Body of pancreas (tissue), 4 donors: ENCODE measurements at regions not wholly inside any gene's neighbourhood (a gene's known extent, or its start where the extent isn't known, plus 50 kb on each side); places are given as distances from the start of the nearest gene placed in this dataset.

Experiments
- ATAC-seq: fragments of 150-250 bp; one replicate; pipeline ENCODE4 v1.9.1; 2016
- DNase-seq, 4 donors: peaks; one replicate each; pipeline ENCODE4 v3.0.0-alpha.2; 2019
- H3K27ac ChIP-seq, 4 donors: fragments of 200-600 bp; sonication (generic); 1 replicate in 3 of 4; 2 replicates in 1 of 4; pipeline versions ENCODE4 v1.5.1 to v1.6.1; 2016 to 2019; ENCODE audit warnings: mild to moderate bottlenecking in 1 of 4, mixed read lengths in 1 of 4, moderate library complexity in 1 of 4
- H3K27me3 ChIP-seq, 2 donors: fragments of 200-600 bp; sonication (generic); one replicate each; pipeline ENCODE4 v1.6.0; 2016; ENCODE audit warnings: mild to moderate bottlenecking in 1 of 2
- H3K36me3 ChIP-seq, 2 donors: fragments of 200-600 bp; sonication (generic); replicated peaks in 1 of 2; 2 replicates each; pipeline ENCODE4 v1.5.1; 2016; ENCODE audit warnings: low read depth in 2 of 2; ENCODE audit not compliant: insufficient read depth in 1 of 2
- H3K4me1 ChIP-seq: fragments of 200-600 bp; sonication (generic); one replicate; pipeline ENCODE4 v1.6.0; 2016
- H3K4me3 ChIP-seq, 2 donors: fragments of 200-600 bp; sonication (generic); 1 replicate in 1 of 2; 2 replicates in 1 of 2; pipeline ENCODE4 v1.5.1; 2016 to 2019
- H3K9me3 ChIP-seq, 3 donors: fragments of 200-600 bp; sonication (generic); 1 replicate in 2 of 3; 2 replicates in 1 of 3; pipeline ENCODE4 v1.5.1; 2016
- CTCF ChIP-seq, 7 experiments: fragments of 450-650 bp in 4 of 7; fragments of 200-600 bp in 3 of 7; sonication (generic) in 3 of 7; IDR thresholded peaks; one replicate each; pipeline ENCODE4 v1.5.1; 2016 to 2019; ENCODE audit warnings: antibody characterized with exemption in 7 of 7
- POLR2A ChIP-seq, 3 donors: fragments of 450-650 bp; IDR thresholded peaks; one replicate each; pipeline ENCODE4 v1.6.1; 2016; ENCODE audit warnings: antibody characterized with exemption in 3 of 3, mild to moderate bottlenecking in 2 of 3
- WGBS, 2 donors: methylation state at CpG; one replicate each; pipeline ENCODE4 v1.1.5; 2017; 5-methylcytosine and 5-hydroxymethylcytosine counted together
- intact Hi-C: fragments of 100-400 bp; cut with DNase I; formaldehyde crosslinking; loops from one replicate; pipeline ENCODE4 v1.15.1; 2023

- intact Hi-C loops = no loop called here
- Histone ChIP-seq H3K36me3 (no peaks in the 10 kb centered on the region), H3K27ac (no peak overlapping the region), H3K4me3 (no peak overlapping the region), H3K4me1 (no peaks in the 10 kb centered on the region), H3K27me3 (no peaks in the 10 kb centered on the region), H3K9me3 (no peaks in the 10 kb centered on the region)
- ATAC-seq (no peak), DNase-seq (no peak)
- TF ChIP-seq CTCF (IDR thresholded peaks at IDR 0.05) (no peak), POLR2A (IDR thresholded peaks at IDR 0.05) (no peak)
- 10 to 19% methylated on average over 3 of the region's 3 CpGs for WGBS, 2 donors
Measured at GRCh38 chr11:80621871-80622270, 1181.0 kb upstream of the TENM4 start.

DNA sequence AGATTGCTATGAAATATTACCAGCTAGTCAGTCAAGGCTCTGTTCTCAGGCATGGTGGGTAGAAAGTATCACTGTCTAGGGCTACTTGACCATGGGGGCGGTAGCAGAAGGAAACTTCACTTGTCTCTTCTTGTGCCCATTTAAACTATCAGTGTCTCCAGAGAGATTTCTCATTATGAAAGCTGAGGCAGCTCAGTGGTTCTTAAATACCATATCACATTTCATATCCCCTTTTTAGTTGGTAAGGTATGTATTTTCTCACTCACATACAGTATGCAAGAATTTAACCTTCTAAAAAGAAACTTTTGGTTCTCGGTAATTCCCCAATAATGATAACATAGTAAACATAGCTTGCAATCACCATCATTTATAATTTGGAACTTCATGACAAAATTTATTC, 1180.0 kb upstream of the TENM4 start:
- Histone ChIP-seq H3K4me1 (no peaks in the 10 kb centered on the region), H3K27ac (no peak overlapping the region), H3K4me3 (no peak overlapping the region), H3K27me3 (no peaks in the 10 kb centered on the region), H3K36me3 (no peaks in the 10 kb centered on the region), H3K9me3 (no peaks in the 10 kb centered on the region)
- ATAC-seq = no peak
- intact Hi-C loops = no loop called here
- WGBS, 2 donors = 85 to 93% methylated on average over 2 of the region's 2 CpGs
- TF ChIP-seq CTCF (IDR thresholded peaks at IDR 0.05) (no peak), POLR2A (IDR thresholded peaks at IDR 0.05) (no peak)
- no peak for DNase-seq

DNA sequence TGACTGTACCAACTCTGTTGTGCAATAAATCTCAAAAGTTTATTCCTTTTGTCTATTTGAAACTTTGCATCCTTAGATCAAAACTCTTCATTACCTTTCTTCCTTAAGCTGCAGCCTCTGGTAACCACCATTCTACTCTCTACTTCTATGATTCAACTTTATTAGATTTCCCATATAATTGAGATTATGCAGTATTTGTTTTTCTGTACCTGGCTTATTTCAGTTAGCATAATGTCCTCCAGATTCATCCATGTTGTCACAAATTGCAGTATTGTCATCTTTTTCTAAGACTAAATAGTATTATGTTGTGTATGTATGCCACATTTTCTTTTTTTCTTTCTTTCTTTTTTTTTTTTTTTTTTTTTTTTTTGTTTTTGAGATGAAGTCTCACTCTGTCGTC, 1176.3 kb upstream of the TENM4 start:
- Histone ChIP-seq H3K4me1 (no peaks in the 10 kb centered on the region), H3K4me3 (no peak overlapping the region), H3K36me3 (no peaks in the 10 kb centered on the region), H3K27me3 (no peaks in the 10 kb centered on the region), H3K9me3 (no peaks in the 10 kb centered on the region), H3K27ac (no peak overlapping the region)
- DNase-seq = no peak
- TF ChIP-seq CTCF (IDR thresholded peaks at IDR 0.05) (no peak), POLR2A (IDR thresholded peaks at IDR 0.05) (no peak)
- ATAC-seq = no peak
- 67% methylated on average over 1 of the region's 1 CpG for WGBS, 2 donors
- intact Hi-C loops = no loop called here

DNA sequence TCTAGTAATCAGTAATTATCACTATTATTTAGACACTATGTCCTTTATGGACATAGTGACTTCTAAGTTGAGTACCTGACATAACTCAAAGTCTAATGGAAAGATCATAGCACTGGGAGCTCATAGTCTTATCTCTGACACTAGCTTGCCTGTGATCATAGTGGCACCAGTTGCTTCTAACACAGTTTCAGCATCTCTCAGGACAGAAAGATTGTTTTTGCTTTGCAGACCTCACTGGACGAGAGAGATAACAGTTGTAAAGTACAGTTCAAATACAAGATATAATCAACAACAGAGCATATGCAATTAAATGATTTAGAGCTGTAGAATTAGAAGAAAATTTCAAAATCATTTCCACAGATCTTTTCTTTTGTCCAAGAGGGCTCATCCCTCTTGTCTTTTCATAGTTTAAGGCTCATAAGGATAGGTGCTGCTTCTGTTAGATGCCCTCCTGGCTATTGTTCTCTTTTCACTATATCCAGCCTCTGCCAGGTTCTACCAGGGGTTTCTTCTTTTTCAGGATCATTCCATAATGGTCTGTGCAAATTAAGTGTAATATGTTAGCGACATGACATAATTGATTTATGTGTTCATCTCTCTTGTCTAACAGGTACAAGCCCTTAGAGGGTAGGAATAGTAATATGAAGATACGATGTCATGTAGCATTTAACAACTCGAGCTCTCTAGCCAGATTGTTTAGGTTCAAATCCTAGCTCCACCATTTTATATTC, 1175.4 kb upstream of the TENM4 start:
- H3K4me3 ChIP-seq = no peak overlapping the region
- 66 to 74% methylated on average over 4 of the region's 4 CpGs for WGBS, 2 donors
- ATAC-seq (no peak), DNase-seq (no peak)
- TF ChIP-seq CTCF (IDR thresholded peaks at IDR 0.05) (no peak), POLR2A (IDR thresholded peaks at IDR 0.05) (no peak)
- H3K36me3 ChIP-seq = no peaks in the 10 kb centered on the region
- no peaks in the 10 kb centered on the region for H3K4me1 ChIP-seq
- H3K9me3 ChIP-seq = no peaks in the 10 kb centered on the region
- H3K27ac ChIP-seq = no peak overlapping the region
- no peaks in the 10 kb centered on the region for H3K27me3 ChIP-seq
- intact Hi-C loops = no loop called here

DNA sequence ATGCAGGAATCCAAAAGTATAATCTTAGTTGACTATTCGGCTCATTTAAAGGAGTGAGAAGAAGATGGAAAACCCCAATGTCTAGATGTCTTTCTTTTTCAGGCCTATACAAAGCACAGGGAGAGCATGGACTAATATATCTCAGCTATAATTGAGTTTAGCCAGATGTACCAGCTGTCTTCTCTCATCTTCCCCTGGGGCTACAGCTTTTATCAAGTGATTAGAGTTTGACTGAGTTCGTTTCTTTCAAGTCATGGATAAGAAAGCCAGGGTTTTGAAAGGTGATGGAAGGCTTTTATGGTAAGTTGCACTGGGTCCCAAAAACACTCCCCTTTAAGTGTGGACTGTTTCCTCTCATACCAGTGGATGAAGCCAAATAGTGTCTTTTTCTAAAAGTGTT, 1172.8 kb upstream of the TENM4 start:
- TF ChIP-seq CTCF (IDR thresholded peaks at IDR 0.05) = no peak
- TF ChIP-seq POLR2A (IDR thresholded peaks at IDR 0.05) = no peak
- intact Hi-C loops = no loop called here
- Histone ChIP-seq H3K36me3 (no peaks in the 10 kb centered on the region), H3K4me1 (no peaks in the 10 kb centered on the region), H3K27ac (no peak overlapping the region), H3K9me3 (no peaks in the 10 kb centered on the region), H3K27me3 (no peaks in the 10 kb centered on the region), H3K4me3 (no peak overlapping the region)
- 46 to 60% methylated on average over 2 of the region's 2 CpGs for WGBS, 2 donors
- no peak for DNase-seq
- no peak for ATAC-seq
